Body of pancreas (tissue), 4 donors: ENCODE measurements at regions not wholly inside any gene's neighbourhood (a gene's known extent, or its start where the extent isn't known, plus 50 kb on each side); places are given as distances from the start of the nearest gene placed in this dataset.

Source experiments
- CTCF ChIP-seq, 7 experiments: fragments of 450-650 bp in 4 of 7; fragments of 200-600 bp in 3 of 7; sonication (generic) in 3 of 7; IDR thresholded peaks; one replicate each; pipeline ENCODE4 v1.5.1; 2016 to 2019; ENCODE audit warnings: antibody characterized with exemption in 7 of 7
- POLR2A ChIP-seq, 3 donors: fragments of 450-650 bp; IDR thresholded peaks; one replicate each; pipeline ENCODE4 v1.6.1; 2016; ENCODE audit warnings: antibody characterized with exemption in 3 of 3, mild to moderate bottlenecking in 2 of 3

DNA sequence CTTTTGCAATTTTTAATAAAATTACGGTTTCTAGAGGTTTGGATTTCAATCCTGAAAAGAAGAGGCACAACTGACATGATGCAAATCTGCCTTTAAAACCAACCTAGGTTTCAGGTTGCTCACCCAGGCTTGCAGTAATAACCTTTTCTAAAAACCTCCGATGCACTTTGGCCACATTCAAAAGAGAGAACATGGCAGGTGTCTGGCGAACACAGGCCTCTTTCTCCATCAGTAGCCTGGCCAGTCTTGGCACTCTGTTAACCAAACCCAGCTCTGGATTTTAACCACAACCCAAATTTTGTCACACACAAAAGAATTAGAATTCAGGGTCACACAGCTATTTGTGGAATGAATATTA lies 55.8 kb upstream of the MAFB start:
- TF ChIP-seq CTCF (IDR thresholded peaks at IDR 0.05) (no peak), POLR2A (IDR thresholded peaks at IDR 0.05) (no peak)
